ENCODE measurements at regions not wholly inside any gene's neighbourhood (a gene's known extent, or its start where the extent isn't known, plus 50 kb on each side); places are given as distances from the start of the nearest gene placed in this dataset.
"Not testable (repeated sequence)": the region's sequence is repeated elsewhere in the genome, so short reads cannot be mapped to it uniquely, and the experiment has no call there.

DNA sequence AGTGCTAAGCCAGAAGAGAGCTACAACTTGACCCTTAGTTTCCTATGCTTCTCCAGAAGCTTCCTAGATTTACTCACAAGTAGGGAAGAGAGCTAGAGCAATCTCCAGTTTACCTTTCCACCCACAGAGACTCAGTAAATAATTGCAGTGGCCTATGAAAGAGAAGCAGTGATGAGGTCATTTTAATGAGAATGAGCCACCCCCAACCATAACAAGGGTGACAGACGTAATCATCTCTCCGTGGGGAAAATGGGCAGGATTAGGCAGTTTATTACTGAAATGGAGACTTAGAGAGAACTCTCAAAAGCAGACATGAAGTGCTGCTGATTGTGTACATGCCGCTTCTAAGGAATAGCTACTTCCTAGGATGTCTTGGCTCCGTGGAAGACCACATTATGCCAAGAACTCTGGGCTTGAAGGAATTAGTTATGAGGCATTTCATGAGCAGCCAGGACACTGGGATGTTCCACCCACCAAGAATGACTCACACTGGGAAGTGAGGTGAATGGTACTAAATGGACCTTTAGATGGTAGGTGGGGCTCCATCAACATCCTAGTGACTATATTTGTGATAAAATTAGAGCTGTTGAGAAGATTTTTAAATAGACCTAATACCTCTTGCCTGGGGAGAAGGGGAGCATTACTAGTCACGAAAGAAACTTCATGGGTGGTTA lies 160.9 kb downstream of the EDEM1 start:
- H3K27me3 ChIP-seq, result no peaks in the 10 kb centered on the region
- H3K36me3 ChIP-seq, result no peaks in the 10 kb centered on the region
- TF ChIP-seq, protein P1, sequence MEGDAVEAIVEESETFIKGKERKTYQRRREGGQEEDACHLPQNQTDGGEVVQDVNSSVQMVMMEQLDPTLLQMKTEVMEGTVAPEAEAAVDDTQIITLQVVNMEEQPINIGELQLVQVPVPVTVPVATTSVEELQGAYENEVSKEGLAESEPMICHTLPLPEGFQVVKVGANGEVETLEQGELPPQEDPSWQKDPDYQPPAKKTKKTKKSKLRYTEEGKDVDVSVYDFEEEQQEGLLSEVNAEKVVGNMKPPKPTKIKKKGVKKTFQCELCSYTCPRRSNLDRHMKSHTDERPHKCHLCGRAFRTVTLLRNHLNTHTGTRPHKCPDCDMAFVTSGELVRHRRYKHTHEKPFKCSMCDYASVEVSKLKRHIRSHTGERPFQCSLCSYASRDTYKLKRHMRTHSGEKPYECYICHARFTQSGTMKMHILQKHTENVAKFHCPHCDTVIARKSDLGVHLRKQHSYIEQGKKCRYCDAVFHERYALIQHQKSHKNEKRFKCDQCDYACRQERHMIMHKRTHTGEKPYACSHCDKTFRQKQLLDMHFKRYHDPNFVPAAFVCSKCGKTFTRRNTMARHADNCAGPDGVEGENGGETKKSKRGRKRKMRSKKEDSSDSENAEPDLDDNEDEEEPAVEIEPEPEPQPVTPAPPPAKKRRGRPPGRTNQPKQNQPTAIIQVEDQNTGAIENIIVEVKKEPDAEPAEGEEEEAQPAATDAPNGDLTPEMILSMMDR (IDR thresholded peaks at IDR 0.05; ENCODE audit: low read depth, low read length), result no peak
- H3K4me1 ChIP-seq, result no peaks in the 10 kb centered on the region
- H3K9me3 ChIP-seq, result no peaks in the 10 kb centered on the region
- DNase-seq, result no peak
- no peak overlapping the region for H3K4me3 ChIP-seq (ENCODE audit: low read depth, low read length)

- H3K27me3 ChIP-seq, result no peaks in the 10 kb centered on the region
- H3K4me3 ChIP-seq (ENCODE audit: low read depth, low read length), result no peak overlapping the region
- no peaks in the 10 kb centered on the region for H3K36me3 ChIP-seq
- H3K4me1 ChIP-seq, result no peaks in the 10 kb centered on the region
- H3K9me3 ChIP-seq, result no peaks in the 10 kb centered on the region
- no peak for DNase-seq
- TF ChIP-seq, protein P1 (IDR thresholded peaks at IDR 0.05; ENCODE audit: low read depth, low read length), result no peak
Measured at GRCh38 chr3:5349343-5349742, 161.8 kb downstream of the EDEM1 start.

- no peaks in the 10 kb centered on the region for H3K9me3 ChIP-seq
- H3K4me1 ChIP-seq, result no peaks in the 10 kb centered on the region
- H3K4me3 ChIP-seq (ENCODE audit: low read depth, low read length), result no peak overlapping the region
- TF ChIP-seq, protein P1 (IDR thresholded peaks at IDR 0.05; ENCODE audit: low read depth, low read length), result no peak
- no peaks in the 10 kb centered on the region for H3K36me3 ChIP-seq
- H3K27me3 ChIP-seq, result no peaks in the 10 kb centered on the region
- DNase-seq, result no peak
Measured at GRCh38 chr3:5357089-5357488, 169.6 kb downstream of the EDEM1 start.

DNA sequence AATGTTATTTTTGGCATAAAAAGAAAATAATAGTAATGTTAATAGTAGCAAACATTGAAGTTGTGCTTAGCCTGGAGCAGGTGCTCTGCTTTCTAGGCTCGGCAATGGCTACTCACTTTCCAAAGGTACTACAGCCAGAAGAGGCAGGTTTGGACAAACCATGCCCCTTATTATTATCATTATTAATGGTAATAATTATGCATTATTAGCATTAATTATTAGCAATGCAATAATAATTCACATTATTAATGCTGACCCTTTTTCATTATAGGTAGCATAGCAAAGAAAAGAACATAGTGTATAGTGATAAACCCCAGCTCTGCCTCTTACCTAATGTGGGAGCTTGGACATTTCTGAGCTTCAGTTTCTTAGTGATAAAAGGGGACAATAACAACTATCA lies 171.4 kb downstream of the EDEM1 start:
- Histone ChIP-seq H3K27me3 (no peaks in the 10 kb centered on the region), H3K36me3 (no peaks in the 10 kb centered on the region), H3K9me3 (no peaks in the 10 kb centered on the region), H3K4me3 (ENCODE audit: low read depth, low read length) (no peak overlapping the region), H3K4me1 (no peaks in the 10 kb centered on the region)
- DNase-seq, result no peak
- TF ChIP-seq, protein P1 (IDR thresholded peaks at IDR 0.05; ENCODE audit: low read depth, low read length), result no peak

- H3K4me3 ChIP-seq (ENCODE audit: low read depth, low read length), result no peak overlapping the region
- no peaks in the 10 kb centered on the region for H3K9me3 ChIP-seq
- TF ChIP-seq, protein P1 (IDR thresholded peaks at IDR 0.05; ENCODE audit: low read depth, low read length), result no peak
- H3K4me1 ChIP-seq, result no peaks in the 10 kb centered on the region
- no peaks in the 10 kb centered on the region for H3K36me3 ChIP-seq
- no peaks in the 10 kb centered on the region for H3K27me3 ChIP-seq
- DNase-seq, result no peak
Measured at GRCh38 chr3:5360453-5360852, 172.9 kb downstream of the EDEM1 start.

- H3K27me3 ChIP-seq, result no peaks in the 10 kb centered on the region
- no peaks in the 10 kb centered on the region for H3K36me3 ChIP-seq
- TF ChIP-seq, protein P1 (IDR thresholded peaks at IDR 0.05; ENCODE audit: low read depth, low read length), result no peak
- no peak for DNase-seq
- H3K9me3 ChIP-seq, result no peaks in the 10 kb centered on the region
- no peak overlapping the region for H3K4me3 ChIP-seq (ENCODE audit: low read depth, low read length)
- no peaks in the 10 kb centered on the region for H3K4me1 ChIP-seq
Measured at GRCh38 chr3:5366746-5367145, 179.2 kb downstream of the EDEM1 start.

DNA sequence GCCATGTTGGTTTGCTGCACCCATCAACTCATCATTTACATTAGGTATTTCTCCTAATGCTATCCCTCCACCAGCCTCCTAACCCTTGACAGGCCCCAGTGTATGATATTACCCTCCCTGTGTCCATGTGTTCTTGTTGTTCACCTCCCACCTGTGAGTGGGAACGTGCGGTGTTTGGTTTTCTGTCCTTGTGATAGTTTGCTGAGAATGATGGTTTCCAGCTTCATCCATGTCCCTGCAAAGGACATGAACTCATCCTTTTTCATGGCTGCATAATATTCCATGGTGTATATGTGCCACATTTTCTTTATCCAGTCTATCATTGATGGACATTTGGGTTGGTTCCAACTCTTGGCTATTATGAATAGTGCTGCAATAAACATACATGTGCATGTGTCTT lies 184.0 kb downstream of the EDEM1 start:
- not testable (repeated sequence) for DNase-seq; H3K9me3 ChIP-seq; H3K4me1 ChIP-seq; H3K27me3 ChIP-seq; H3K4me3 ChIP-seq (ENCODE audit: low read depth, low read length); H3K36me3 ChIP-seq
